PFSK-1 (cell line): ENCODE measurements at regions not wholly inside any gene's neighbourhood (a gene's known extent, or its start where the extent isn't known, plus 50 kb on each side); places are given as distances from the start of the nearest gene placed in this dataset.

Experiments
- POLR2AphosphoS5 ChIP-seq: IDR thresholded peaks from 2 replicates; pipeline ENCODE4 v1.6.1; 2012; ENCODE audit warnings: low read depth, mild to moderate bottlenecking, control low read depth, low read length, moderate library complexity
- TAF1 ChIP-seq: IDR thresholded peaks from 2 replicates; pipeline ENCODE4 v1.6.1; 2012; ENCODE audit warnings: low read length, control low read depth, borderline replicate concordance; ENCODE audit not compliant: insufficient read depth

- TF ChIP-seq POLR2AphosphoS5 (no peak), TAF1 (no peak)
Observed at GRCh38 chr18:27240383-27240782, 55.3 kb upstream of the CHST9 start.
